GM21619 (cell line): ENCODE measurements at regions not wholly inside any gene's neighbourhood (a gene's known extent, or its start where the extent isn't known, plus 50 kb on each side); places are given as distances from the start of the nearest gene placed in this dataset.
A peak's percentile ranks its signal among the peaks of the same experiment; 100 is the strongest.

ENCODE experiments used
- ATAC-seq: cut with Tn5 transposase; IDR thresholded peaks from one replicate; pipeline ENCODE4 v1.9.1; 2021; ENCODE audit not compliant: unreplicated experiment

- no peak for ATAC-seq
Observed at GRCh38 chr3:99458013-99458412, 180.4 kb upstream of the COL8A1 start.

GRCh38 chr3:99442599-99442998 is 195.8 kb upstream of the COL8A1 start:
- no peak for ATAC-seq

- no peak for ATAC-seq
Observed at GRCh38 chr3:99439892-99440291, 198.5 kb upstream of the COL8A1 start.

GRCh38 chr3:99434190-99434589 is 204.2 kb upstream of the COL8A1 start:
- no peak for ATAC-seq

GRCh38 chr3:99430348-99431134 is 207.9 kb upstream of the COL8A1 start:
- peak; percentile 44 for ATAC-seq

DNA sequence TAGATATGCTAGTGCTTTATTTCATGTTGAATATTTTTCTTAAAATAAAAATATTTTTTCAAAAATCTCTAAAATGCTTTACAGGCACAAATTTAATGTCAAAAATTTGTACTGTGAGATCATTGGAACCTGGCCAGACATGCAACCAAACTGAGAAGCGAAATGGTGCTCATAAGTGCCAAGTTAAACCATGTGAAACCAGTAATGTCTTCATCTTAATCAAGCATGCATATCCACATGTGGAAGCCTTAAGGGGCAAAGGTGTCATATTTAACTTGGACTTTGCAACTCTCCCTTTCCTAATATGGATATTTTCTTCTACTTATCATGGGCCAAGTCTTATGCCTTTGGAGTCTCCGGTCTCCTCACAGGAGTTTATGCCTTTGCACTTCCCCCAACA is 208.9 kb upstream of the COL8A1 start:
- ATAC-seq = no peak

- ATAC-seq = no peak
Observed at GRCh38 chr3:99425930-99426329, 212.5 kb upstream of the COL8A1 start.

DNA sequence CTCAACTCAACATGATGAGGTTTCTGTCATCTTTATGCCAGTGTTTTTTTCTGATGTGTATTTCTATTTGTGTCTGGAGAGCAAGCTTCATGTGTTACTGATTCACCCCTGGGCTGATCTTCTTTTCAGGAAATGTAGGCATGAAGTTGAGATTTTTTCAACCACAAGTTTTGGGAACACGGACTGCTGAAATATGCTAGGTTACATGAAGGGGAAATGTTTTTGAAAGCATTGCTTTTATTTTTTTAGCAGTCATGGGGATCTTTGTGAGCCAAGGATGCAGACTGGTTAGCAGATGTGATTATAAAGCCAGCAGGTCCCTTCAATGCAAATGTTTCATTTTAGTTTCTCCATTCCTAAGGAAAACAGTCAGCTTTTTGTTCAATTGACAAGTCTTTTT is 219.3 kb upstream of the COL8A1 start:
- no peak for ATAC-seq

- ATAC-seq = peak; percentile 78
Observed at GRCh38 chr3:99418709-99419108, 219.7 kb upstream of the COL8A1 start.

- ATAC-seq = peak; percentile 72
Observed at GRCh38 chr3:99418209-99418635, 220.2 kb upstream of the COL8A1 start.

DNA sequence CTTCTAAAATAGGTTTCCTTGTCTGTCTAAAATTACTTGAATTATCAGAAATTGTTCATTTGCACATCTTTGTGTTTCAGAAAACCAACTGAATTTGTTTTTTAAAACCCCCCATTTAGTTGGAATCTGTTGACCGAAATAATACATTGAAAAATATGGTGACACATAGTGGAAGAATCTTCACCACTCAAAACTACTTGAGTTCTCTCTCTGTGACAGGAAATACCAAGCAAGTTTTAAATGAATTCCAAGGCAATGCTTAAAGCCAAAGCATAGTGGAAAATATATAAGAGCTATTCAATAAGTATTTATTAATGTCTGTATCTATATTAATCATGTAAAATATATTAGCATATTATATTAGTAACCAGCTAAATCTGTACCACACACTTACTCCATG is 224.9 kb upstream of the COL8A1 start:
- no peak for ATAC-seq

DNA sequence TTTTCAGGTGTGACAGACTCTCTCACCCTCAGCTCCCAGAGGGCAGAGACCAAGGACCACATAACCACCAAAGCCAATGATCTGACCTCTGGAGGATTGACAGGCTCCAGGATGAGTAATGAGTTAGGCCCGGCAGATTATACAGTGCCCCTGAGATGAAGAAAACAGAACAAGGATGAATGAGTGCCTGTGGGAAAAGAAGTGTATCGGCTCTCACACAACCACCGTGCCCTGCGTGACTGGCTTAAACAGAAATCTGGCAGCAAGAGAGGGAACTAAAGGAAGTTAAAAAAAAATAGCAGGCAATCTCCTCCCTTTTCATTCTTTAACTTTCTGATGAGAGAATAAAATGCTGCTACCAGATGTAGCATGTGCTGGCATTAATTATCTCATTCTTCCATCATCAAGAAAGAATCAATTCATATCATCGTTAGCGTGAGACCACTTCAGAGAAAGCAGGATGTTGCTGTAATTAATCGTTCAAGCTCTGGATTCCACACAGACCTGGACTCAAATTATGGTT is 227.5 kb upstream of the COL8A1 start:
- ATAC-seq = no peak

DNA sequence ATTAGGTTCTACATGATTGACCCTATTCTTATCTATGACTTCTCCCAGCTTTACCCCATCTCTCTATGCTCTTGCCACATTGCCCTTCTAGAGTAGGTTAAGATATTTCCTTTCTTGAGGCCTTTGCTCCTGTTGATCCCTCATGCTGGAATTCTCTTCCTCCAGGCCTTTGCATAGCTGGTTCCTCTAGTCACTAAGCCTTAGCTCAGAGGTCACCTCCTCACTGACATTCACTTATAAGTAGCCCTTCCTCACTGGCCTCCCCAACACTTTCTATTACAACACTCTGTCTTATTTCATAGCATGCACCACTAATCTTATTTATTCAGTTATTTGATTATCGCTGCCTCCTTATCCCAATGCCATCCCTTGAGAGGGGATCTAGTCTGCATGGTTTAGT is 228.4 kb upstream of the COL8A1 start:
- no peak for ATAC-seq

GRCh38 chr3:99407257-99407656 is 231.1 kb upstream of the COL8A1 start:
- ATAC-seq = peak; percentile 70

DNA sequence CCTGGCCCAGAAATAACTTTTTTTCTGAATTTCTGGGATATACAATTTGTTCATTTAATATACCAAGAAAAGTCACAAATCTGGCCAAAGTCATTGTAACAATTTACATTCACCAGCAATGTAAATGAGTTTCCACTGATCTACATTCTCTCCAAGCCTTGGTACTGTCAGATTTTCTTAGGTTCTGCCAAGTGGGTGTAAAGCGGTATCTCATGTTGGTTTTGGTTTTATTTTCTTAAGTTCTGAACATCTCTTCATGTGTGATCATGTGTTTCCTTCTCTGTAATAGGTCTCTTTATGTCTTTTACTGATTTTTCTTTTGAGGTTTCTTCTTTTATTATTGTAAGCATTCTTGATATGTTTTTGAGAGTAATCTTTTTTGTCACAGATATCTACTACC is 235.6 kb upstream of the COL8A1 start:
- no peak for ATAC-seq

DNA sequence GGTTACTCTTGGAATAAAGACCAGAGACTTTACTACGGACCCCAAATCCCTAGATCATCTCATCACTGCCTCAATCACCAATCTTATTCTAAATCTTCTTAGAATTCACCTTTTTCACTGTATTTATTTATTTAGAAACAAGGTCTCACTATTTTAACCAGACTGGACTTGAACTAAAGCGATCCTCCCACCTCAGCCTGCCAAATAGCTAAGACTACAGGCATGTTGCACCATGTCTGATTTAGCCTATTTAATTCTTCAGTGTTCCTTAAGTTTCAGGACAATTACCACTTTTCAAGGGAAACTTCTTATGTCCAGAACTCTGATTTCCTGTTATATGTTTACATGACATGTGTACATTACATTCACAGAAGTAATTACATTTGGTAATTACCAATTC is 238.0 kb upstream of the COL8A1 start:
- no peak for ATAC-seq

GRCh38 chr3:99396651-99397275 is 241.6 kb upstream of the COL8A1 start:
- ATAC-seq = no peak

- no peak for ATAC-seq
Observed at GRCh38 chr3:99394831-99395778, 243.3 kb upstream of the COL8A1 start.

DNA sequence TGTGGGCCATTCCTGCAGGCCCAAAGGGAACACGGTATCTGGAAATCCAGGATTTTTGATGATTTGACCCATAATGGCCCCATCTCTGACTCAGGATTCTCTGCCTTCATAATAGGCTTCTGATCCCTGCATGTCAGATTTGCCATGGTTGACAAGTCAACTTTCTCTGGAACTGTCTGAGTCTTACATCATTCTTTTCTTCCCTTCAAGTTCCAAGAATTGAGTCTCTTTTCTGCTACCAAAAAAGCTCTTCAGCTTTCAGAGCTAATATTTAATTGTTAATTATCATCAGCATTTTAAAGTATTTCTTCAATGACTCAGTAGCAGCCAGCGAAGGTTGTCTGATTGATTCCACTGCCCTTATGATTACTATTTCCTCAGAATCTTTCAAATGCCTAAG is 244.4 kb upstream of the COL8A1 start:
- no peak for ATAC-seq

- ATAC-seq = no peak
Observed at GRCh38 chr3:99388780-99389179, 249.6 kb upstream of the COL8A1 start.

- ATAC-seq = no peak
Observed at GRCh38 chr3:99384596-99384995, 253.8 kb upstream of the COL8A1 start.
